Fibroblast of gingiva (primary cell): ENCODE measurements at regions not wholly inside any gene's neighbourhood (a gene's known extent, or its start where the extent isn't known, plus 50 kb on each side); places are given as distances from the start of the nearest gene placed in this dataset.

Source experiments
- DNase-seq: peaks from one replicate; pipeline ENCODE4 v3.0.0-alpha.2; 2011; ENCODE audit warnings: low read depth

DNA sequence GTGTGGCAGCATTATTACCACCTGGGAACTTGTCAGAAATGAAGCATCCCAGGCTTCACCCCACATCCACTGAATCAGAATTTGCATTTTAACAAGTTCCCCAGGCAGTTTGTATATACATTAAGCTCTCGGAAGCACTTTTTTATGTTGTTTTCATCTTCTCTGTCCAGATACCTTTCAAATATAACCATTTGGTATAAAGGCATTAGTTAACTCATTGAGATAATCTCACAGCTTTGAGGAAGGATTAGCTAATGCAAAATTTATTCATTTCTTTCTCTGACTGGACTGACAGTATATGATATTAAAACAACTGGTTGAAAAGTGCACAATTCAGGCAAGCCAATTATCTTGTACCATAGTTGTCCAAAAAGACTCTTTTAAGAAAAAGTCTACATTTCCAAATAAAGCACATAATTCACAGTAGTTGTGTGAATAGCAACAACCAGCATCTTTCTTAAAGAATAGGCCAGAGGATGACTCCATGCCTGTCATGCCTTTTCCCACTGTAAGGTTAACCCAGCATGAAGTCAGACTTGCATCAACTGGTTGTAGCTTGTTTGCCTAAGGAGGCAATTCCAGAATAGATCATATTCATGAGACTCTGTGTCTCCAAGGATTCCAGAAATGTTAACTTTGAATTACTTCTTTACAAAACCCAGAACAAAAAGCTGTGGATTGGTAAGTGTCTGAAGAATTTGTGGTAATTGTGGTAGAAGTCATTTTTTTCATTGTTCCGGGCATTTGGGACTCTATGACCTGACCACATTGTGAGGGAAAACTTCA, 254.3 kb upstream of the SESN3 start:
- DNase-seq = peak; percentile 52

DNA sequence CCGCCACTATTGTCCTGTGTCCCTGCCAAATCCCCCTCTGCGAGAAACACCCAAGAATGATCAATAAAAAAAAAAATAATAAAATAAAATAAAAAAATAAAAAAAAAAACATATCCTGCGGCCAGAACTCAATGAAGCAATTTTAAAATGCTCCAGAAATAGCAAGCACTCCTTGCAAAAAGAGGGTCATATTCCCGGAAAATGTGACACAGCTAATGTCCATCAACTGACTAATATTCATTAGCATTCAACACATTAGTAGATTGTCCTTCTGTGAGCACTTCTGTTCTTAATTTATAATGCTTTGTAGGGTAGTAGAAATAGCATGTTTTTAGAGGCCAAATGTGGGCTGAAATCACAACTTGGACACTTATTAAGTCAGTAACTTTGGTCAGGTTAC, 252.3 kb upstream of the SESN3 start:
- DNase-seq = peak; percentile 60

- no peak for DNase-seq
These were observed 247.0 kb upstream of the SESN3 start for GRCh38 chr11:95478003-95478402.

- DNase-seq = no peak
These were observed 238.3 kb upstream of the SESN3 start for GRCh38 chr11:95469258-95469657.

GRCh38 chr11:95466416-95466815, 235.4 kb upstream of the SESN3 start:
- no peak for DNase-seq

DNA sequence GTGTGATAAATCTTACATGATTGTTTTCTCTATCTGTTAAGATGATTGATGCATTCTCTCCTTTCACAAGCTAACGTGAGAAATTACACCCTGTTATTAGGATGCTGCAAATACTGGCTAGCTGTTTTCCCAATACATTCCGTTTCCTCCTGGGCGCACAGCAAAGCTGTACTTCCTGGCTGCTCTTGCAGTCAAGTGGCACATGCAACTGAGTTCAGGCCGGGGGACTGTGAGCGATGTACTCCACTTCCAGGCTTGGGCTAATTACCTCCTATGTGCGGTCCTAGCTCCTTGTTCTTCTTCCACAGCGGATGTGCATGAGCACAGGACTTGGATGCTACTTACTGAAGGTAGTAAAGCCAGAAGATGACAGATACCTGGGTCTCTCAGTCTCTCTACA, 234.9 kb upstream of the SESN3 start:
- no peak for DNase-seq

- no peak for DNase-seq
These were observed 230.9 kb upstream of the SESN3 start for GRCh38 chr11:95461858-95462257.

- no peak for DNase-seq
These were observed 230.3 kb upstream of the SESN3 start for GRCh38 chr11:95461348-95461747.

DNA sequence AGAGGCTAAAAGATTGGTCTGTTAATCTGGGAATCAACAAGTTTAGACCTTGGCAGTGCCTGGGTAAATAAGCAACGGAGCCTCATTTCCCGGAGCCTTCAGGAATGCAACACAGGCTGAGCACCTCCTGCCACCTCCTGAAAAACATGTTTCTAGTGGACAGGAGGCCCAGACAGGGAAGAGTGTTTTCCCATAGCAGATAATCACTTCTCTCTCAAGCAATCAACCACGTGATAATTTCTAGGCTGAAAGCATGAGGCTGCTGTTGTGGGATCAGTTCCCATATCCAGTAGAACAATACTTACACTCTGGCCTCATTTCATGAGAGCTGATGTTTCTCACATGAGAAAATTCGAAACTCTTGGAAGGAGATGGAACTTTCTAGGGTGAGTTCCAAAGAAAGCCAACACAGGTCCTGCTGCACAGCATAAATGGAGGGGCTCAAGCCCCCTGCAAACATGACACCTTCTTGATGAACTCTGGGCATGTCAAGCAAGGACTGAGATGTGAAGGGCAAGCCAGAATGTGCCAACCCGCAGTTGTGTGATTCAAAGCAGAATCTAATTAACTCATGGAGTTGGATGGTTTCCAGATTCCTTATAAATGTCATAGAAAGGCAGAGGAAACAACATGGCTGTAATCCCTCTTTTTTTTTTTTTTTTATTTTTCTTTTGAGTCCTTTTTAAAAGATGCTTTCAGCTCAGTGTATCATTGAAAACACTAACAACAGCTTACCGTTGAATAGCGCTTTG, 228.5 kb upstream of the SESN3 start:
- DNase-seq = peak; percentile 34

- DNase-seq = no peak
These were observed 225.9 kb upstream of the SESN3 start for GRCh38 chr11:95456714-95457491.

DNA sequence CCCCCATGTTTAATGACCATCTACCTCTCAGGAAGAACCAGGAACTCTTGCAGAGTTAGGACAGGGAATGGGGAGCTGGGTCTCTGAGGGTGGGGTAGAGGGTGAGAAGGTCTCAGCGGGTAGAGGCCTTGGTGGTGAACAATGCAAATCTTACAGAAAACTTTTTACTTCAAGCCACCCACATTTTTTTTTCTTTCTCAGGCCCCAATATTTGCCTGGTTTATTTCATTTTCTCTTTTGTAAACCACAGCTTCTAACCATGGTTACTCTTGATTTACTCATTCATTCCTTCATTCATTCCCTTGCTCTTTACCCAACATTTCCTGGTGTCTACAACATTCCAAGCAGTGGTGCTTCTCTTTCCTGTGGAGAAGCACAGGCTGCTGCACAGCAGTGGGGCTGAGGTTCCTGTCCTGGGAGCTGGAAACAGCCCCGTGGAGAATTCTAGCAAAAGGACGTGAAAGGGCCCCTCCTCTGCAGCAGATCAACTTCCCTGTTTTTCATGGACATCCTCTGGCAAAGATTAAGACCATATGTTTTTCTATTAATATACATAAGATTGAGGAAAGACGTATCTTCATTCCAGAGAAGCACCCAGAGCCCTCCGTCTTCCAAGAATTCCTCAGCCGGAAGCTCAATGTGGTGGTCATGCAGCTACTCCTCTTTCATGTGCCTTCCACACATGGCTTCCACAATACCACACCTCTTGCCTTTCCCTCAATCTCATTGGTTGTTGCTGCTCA, 224.4 kb upstream of the SESN3 start:
- no peak for DNase-seq

GRCh38 chr11:95453616-95454171, 222.7 kb upstream of the SESN3 start:
- no peak for DNase-seq

- DNase-seq = peak; percentile 50
These were observed 220.7 kb upstream of the SESN3 start for GRCh38 chr11:95451682-95452081.

DNA sequence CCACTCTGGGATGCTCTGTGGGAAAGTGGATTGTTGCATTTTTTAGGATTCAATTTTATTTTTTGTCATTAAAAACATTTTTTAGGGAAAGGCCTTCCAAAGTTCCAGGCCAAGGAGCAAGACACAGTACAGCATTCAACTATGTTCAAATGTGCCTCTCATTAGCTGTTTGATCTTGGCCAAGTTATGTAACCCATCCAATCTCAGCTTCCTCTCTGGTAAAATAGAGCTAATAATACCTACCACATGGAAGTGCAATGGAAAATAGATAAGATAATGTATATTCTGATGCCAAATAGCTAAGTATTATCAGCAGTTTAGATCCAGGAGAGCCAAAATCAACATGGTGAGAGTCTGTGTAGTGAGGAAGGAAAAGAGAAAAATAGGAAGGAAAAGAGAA, 220.3 kb upstream of the SESN3 start:
- DNase-seq = no peak

DNA sequence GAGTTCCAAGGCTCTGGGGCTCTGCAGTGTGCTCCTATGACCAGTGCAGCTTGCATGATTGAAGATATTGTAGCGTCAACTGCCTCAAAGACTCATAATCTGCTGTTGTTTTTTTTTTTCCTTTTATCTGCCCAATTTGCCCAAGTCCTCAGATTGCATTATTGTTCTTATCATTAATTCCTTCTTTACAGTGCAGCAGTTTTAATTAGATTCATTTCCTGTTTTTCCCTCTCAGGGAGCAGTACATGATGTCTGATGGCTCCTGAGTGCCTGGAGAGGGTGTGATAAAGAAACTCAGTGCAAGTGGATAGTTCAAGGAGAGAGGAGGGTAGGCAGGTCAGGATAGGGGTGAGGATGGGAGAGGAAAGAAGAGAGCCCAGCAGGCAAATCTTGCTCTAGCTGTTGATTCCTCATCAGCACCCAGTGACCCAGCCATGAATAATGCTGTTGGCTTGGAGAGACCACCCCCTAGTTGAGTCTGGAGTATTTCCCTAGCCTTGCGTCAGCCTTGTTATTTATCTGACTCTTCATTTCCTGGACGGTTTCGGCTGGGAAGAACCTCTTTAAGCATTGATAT, 219.6 kb upstream of the SESN3 start:
- no peak for DNase-seq

- DNase-seq = no peak
These were observed 214.8 kb upstream of the SESN3 start for GRCh38 chr11:95445746-95446333.

GRCh38 chr11:95444309-95445241, 213.6 kb upstream of the SESN3 start:
- no peak for DNase-seq

DNA sequence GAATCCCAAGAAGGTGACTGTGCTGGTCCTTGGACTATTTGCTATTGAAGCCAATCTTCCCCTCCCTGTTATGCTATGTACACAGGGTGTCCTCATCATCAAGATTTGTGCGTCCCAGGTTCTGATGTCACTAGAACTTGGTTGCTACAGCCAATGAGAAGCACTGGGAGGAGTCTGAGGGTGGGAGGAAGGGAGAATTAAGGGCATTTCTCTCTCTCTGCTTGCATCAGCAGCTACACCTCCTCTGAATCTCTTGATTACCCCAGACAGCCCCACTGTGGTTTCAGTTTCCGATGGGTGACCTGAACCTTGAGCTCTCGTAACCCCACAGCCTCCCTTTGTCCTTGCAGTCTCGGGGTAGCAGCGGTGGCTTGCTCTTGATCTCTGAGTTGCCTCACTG, 212.4 kb upstream of the SESN3 start:
- no peak for DNase-seq

GRCh38 chr11:95442531-95443050, 211.6 kb upstream of the SESN3 start:
- DNase-seq = no peak
